Cardiac muscle cell (in vitro differentiated cells and primary cell): ENCODE measurements at regions not wholly inside any gene's neighbourhood (a gene's known extent, or its start where the extent isn't known, plus 50 kb on each side); places are given as distances from the start of the nearest gene placed in this dataset.

Experiments
- DNase-seq, 2 donors: peaks; one replicate each; pipeline versions ENCODE4 v3.0.0 to v3.0.0-alpha.2; 2010 to 2017; ENCODE audit warnings: low read depth in 1 of 2, low spot score in 1 of 2
- H3K27ac ChIP-seq: fragments of 200-600 bp; sonication (generic); 2 replicates; pipeline ENCODE4 v1.5.1; 2016
- H3K27me3 ChIP-seq: fragments of 200-600 bp; sonication (generic); 2 replicates; pipeline ENCODE4 v1.6.0; 2016; ENCODE audit warnings: control low read depth
- H3K36me3 ChIP-seq: fragments of 200-600 bp; sonication (generic); 2 replicates; pipeline ENCODE4 v1.5.1; 2016; ENCODE audit warnings: control low read depth
- H3K4me1 ChIP-seq: fragments of 200-600 bp; sonication (generic); 2 replicates; pipeline ENCODE4 v1.8.1; 2017; ENCODE audit warnings: low read depth, mild to moderate bottlenecking, mixed run types
- H3K4me3 ChIP-seq: fragments of 200-600 bp; sonication (generic); 2 replicates; pipeline ENCODE4 v1.5.1; 2016; ENCODE audit warnings: mild to moderate bottlenecking
- H3K9me3 ChIP-seq: fragments of 200-600 bp; sonication (generic); 2 replicates; pipeline ENCODE4 v1.5.1; 2017; ENCODE audit warnings: low read depth, mild to moderate bottlenecking, control low read depth
- CTCF ChIP-seq: IDR thresholded peaks from 2 replicates; pipeline ENCODE4 v1.5.1; 2012; ENCODE audit warnings: low read depth, mild to moderate bottlenecking, low read length

GRCh38 chr5:93117751-93118531, 463.1 kb downstream of the NR2F1-AS1 start:
- no peaks in the 10 kb centered on the region for H3K9me3 ChIP-seq
- no peaks in the 10 kb centered on the region for H3K36me3 ChIP-seq
- no peak overlapping the region for H3K4me3 ChIP-seq
- TF ChIP-seq CTCF: no peak
- H3K27ac ChIP-seq: no peak overlapping the region
- peaks cover 3% of the 10 kb centered on the region for H3K4me1 ChIP-seq
- peaks cover 67% of the 10 kb centered on the region for H3K27me3 ChIP-seq
- peak in 1 of 2 donors; percentile 13 for DNase-seq

DNA sequence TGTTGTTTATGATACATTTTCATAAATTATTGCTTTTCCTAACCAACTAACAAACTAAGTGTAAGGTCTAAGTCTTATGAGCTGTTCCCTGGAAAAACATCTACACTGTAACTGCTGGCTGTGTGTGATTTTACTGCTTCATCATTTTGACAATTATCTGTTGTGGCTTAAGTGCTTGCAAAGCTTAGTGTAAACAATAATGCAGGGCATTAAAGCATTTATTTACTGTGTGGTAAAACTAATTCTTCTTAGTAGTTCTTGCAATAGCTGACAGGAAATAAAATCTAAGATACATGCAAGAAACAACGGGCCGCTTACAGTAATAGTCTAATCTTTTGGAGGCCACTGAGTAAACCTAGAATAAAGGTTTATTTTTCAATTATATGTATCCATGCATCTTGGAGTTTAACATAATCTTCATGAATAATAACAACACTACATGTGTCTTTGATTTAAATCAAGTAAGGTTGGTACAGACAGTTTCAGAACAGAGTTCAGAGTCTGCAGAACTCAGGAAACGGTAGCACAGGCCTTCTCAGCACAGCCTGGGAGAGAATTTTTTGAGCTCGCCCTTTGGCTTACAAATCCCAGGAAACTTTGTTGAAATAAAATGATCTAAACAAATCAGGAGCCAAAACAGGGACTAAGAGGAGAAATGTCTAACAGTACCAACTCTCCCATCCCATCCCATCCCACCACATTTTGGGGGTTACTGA, 473.1 kb downstream of the NR2F1-AS1 start:
- no peak for TF ChIP-seq CTCF
- no peak for DNase-seq
- peaks cover 84% of the 10 kb centered on the region for H3K27me3 ChIP-seq
- no peaks in the 10 kb centered on the region for H3K9me3 ChIP-seq
- no peaks in the 10 kb centered on the region for H3K36me3 ChIP-seq
- no peaks in the 10 kb centered on the region for H3K4me1 ChIP-seq
- H3K4me3 ChIP-seq: no peak overlapping the region
- no peak overlapping the region for H3K27ac ChIP-seq

GRCh38 chr5:93107141-93107540, 473.9 kb downstream of the NR2F1-AS1 start:
- no peaks in the 10 kb centered on the region for H3K9me3 ChIP-seq
- DNase-seq: peak in 1 of 2 donors; percentile 31
- H3K4me1 ChIP-seq: no peaks in the 10 kb centered on the region
- no peak overlapping the region for H3K4me3 ChIP-seq
- no peak for TF ChIP-seq CTCF
- H3K36me3 ChIP-seq: no peaks in the 10 kb centered on the region
- no peak overlapping the region for H3K27ac ChIP-seq
- peaks cover 80% of the 10 kb centered on the region for H3K27me3 ChIP-seq

DNA sequence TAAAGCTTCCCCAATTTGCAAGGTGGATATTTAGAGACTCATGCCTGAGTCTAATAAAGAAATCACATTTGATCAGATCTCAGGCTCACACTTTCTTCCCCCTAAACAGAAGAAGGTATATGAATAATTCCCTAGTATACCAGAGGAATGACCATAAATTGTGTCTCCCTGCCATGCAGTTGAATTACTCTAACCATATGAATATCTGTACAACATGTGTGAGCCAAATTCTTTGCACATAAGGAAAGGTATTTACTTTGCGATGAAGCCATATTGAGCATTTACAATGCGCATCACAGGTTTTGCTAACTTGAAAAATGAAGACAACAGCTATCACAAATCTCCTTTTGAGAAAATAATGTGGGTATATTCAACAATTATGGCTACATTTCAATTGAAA, 479.4 kb downstream of the NR2F1-AS1 start:
- H3K9me3 ChIP-seq: no peaks in the 10 kb centered on the region
- no peak overlapping the region for H3K4me3 ChIP-seq
- no peaks in the 10 kb centered on the region for H3K4me1 ChIP-seq
- peaks cover 87% of the 10 kb centered on the region for H3K27me3 ChIP-seq
- no peak overlapping the region for H3K27ac ChIP-seq
- no peak for TF ChIP-seq CTCF
- no peaks in the 10 kb centered on the region for H3K36me3 ChIP-seq
- no peak for DNase-seq

- H3K27ac ChIP-seq: no peak overlapping the region
- peak in 1 of 2 donors; percentile 61 for DNase-seq
- H3K9me3 ChIP-seq: no peaks in the 10 kb centered on the region
- no peaks in the 10 kb centered on the region for H3K36me3 ChIP-seq
- H3K27me3 ChIP-seq: peaks cover 82% of the 10 kb centered on the region
- H3K4me1 ChIP-seq: no peaks in the 10 kb centered on the region
- TF ChIP-seq CTCF: no peak
- H3K4me3 ChIP-seq: no peak overlapping the region
These were observed 480.0 kb downstream of the NR2F1-AS1 start for GRCh38 chr5:93100976-93101375.
